Superior temporal gyrus (tissue), 1 donor: ENCODE measurements at regions not wholly inside any gene's neighbourhood (a gene's known extent, or its start where the extent isn't known, plus 50 kb on each side); places are given as distances from the start of the nearest gene placed in this dataset.
"Not testable (repeated sequence)": the region's sequence is repeated elsewhere in the genome, so short reads cannot be mapped to it uniquely, and the experiment has no call there.

Experiments
- DNase-seq: peaks from one replicate; pipeline ENCODE4 v3.0.0-alpha.2; 2016; ENCODE audit errors: extremely low spot score

DNA sequence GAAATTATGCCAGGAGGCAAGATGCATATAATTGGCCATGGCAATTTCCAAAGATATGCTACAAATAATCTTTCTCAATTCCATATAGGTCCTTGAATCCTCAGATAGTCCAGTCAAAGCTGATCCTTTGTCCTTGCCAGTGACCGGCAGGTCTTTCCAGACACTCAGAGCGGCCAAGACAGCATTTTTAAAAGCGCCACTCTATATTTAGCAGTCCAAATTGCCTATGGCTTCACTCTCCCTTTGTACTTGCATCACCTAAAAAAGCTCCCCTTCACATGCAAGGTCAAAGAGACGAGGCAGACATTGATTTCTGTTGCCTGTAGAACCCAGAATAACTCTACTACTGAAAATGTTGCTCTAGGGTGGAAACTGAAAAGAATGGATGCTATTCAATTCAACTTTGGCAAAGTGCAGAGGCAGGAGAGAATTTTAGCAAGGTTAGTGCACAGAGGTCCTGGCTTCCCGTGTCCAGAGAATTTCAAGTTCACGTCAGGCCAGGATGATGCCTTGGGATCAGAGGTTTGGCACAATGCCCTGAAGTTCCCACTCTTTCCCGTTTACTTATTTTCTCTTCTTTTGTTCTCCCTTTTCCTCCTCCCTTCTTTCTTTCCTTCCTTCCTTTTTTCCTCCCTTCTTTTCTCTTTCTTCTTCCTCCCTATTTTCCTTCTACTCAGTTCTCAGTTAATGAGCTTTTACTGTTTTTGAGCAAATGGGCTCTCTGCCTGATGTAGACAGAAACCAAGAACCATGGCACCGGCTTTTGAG lies 108.5 kb downstream of the KCNK1 start:
- DNase-seq = no peak

DNA sequence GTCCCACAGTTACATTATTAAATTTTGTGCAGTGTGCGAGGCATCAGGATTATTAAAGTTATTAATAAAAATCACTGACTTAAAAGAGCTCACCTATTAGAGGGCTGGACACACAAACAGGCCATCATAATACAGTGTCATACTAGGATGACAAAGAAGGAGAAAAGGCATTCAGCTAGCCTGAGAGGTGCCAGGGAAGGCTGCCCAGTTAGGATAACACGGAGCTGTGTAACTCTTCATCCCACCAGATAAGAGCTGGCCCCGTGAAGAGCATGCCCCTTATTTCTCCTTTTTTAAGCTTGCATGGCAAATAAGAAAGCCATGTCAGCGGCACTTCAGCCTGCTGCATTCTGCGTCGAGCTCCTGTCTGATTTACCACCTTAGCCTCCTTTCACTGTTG lies 109.5 kb downstream of the KCNK1 start:
- no peak for DNase-seq

GRCh38 chr1:233724131-233724631 lies 110.3 kb downstream of the KCNK1 start:
- DNase-seq = not testable (repeated sequence)

- no peak for DNase-seq
Observed at GRCh38 chr1:233725423-233725822, 111.5 kb downstream of the KCNK1 start.

DNA sequence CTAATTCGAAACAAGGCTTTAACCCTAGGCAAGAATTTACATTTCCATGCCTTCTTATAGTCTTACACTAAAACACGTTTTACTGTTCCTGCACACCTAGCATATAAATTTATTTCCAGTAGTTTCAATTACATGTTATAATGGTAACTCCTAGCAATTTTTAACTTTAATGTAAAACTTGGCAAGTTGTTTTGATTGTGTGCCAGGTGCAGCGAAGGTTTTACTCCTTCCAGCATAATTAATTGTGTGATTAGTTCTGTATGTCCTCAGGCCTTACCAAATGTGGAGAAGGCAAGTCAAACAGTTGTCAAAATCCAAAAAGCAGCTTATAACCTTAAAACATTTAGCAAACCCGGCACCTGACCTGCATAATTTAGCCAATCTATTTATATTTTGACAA lies 114.8 kb downstream of the KCNK1 start:
- DNase-seq = no peak

DNA sequence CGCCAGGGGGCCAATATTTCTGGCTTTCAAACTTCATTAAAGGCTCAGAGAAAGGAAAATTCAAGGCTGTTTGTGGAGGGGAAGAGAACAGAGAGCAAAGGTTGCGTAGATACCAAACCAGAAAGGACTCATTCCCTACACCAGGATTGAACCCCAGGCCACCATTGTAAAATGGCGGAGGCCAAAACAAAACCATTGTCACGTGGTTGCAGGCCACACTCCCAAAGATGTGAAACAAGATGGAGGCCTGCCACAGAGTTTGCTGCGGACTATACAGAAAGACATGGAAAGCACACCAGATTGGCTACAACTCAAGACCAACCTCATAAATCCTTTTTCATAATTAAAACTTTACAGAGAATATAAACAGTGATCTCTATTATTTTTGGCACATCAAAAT lies 116.5 kb downstream of the KCNK1 start:
- DNase-seq = no peak

GRCh38 chr1:233730809-233731208 lies 116.9 kb downstream of the KCNK1 start:
- no peak for DNase-seq

GRCh38 chr1:233732206-233732605 lies 118.3 kb downstream of the KCNK1 start:
- no peak for DNase-seq

DNA sequence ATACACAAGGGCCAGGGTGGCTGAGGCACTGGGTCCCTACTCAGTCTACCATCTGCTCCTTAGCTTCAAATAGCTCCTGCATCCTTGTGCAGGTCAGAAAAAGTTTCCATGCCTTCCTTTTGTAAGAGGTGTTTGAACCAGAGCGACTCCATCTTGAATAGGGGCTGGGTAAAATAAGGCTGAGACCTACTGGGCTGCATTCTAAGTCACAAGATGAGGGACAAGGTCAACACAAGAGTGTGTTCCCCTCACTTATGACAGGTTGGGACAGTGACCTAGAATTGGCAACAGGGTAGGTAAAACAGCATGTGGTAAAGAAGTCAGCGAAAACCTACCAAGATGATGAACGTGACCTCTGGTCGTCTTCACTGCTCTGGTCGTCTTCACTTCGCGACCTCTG lies 120.5 kb downstream of the KCNK1 start:
- DNase-seq = no peak

- DNase-seq = no peak
Observed at GRCh38 chr1:233735331-233735730, 121.4 kb downstream of the KCNK1 start.

- no peak for DNase-seq
Observed at GRCh38 chr1:233735847-233736246, 121.9 kb downstream of the KCNK1 start.

- no peak for DNase-seq
Observed at GRCh38 chr1:233737341-233737740, 123.4 kb downstream of the KCNK1 start.

DNA sequence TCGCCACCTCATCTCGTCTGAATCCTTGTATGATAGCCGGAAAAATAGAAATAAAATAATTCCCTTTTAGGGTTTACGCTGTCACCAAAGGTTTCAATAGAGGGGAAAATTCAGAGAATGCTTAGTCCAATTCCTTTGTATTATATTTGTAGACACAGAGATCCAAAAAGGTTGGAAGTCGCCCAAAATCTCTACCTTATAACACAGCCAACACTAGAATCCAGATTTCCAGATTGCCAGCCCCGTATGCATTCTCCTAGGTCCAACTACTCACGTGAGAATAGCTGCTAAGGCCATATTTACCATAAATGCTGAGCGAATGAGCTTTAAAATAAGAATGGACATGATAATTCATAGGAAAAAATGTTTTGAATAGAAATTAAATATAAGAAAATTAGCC lies 124.5 kb downstream of the KCNK1 start:
- no peak for DNase-seq

DNA sequence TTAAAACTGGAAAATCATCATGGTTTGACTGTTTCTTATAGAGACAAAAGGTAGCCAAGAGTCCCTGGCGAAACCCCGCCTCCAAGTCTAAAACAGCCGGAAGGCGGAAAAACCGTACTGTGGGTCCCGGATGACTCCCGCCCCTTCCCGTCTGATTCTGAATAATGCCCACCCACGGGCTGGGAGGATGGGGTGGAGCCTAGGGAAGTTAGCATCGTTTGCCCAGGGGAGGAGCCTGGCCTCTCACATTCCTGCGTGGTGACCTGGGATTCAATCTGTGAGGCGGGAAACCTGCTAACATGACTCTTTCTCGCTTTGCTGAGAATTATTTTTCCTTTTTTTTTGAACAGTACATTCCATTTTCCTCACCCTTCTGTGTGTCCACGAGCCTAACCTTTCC lies 124.9 kb downstream of the KCNK1 start:
- no peak for DNase-seq

DNA sequence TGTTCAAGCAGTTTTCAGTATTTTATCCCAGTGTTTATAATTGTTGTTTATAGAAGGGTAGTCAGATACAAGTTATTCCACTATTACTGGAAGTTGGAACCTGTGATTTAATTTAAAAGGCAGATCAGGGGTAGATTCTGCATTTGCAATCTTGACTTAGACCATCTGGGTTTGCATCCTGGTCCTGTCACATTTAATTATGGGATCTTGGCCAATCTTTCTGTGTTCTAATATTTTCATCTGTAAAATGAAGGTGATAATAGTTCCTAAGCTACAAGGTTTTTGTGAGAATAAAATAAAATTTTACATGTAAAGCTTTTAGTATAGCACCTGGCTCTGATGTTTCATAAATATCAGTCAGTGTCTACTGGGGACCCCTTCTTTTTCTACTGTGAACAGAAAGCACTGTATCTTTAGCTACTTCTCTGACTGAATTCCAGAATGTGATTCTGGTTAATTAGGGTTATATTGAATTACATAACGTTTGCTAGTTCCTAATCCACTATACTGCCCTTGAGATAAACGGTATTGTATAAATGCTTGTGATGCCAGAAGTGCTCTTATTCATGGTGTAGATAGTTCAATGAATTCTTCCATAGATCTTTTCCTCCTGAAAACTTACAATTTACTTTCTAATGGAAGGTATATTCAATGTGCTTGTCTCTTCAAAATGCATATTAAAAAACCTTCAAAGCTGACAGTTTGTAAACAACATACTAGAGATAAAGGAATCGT lies 131.0 kb downstream of the KCNK1 start:
- no peak for DNase-seq

DNA sequence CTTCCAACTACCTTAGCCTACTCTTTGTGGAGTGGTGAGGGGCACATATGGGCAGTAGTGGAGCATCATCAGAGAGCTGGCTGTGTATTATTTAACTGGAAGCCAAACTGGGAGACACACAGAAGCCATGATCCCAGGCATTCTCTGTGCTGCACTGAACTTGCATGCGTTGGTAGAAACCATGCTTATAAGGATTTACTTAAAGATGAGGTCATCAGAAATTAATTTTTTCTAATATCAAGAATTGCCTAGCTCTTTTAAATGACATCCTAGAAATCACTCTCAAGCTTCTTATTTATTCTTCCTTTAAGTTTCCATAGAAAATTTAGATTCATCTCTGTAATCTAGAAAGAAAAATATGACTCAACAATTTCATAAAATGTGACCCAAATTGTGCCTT lies 136.2 kb downstream of the KCNK1 start:
- no peak for DNase-seq

DNA sequence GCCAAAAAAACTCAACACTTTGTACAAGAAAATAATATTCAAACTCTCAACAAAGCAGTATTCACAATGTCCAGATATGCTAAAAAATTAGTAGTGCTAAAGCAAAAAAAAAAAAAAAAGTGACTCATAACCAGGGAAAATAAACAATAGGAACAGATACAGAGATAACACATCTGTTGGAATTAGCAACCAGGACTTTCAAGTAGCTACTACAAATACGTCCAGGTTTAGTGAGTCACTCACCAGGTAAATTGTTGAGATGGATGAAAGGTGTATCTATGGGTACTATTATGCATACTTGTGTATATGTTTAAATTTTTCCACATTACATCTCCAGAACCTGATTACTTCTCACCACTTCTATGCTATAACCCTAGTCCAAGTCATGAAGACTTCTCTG lies 144.8 kb upstream of the SLC35F3 start:
- DNase-seq = no peak

DNA sequence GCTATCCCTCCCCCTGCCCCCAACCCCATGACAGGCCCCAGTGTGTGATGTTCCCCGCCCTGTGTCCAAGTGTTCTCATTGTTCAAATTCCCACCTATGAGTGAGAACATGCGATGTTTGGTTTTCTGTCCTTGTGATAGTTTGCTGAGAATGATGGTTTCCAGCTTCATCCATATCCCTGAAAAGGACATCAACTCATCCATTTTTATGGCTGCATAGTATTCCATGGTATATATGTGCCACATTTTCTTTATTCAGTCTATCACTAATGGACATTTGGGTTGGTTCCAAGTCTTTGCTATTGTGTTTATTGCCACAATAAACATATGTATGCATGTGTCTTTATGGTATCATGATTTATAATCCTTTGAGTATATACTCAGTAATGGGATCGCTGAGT lies 140.2 kb upstream of the SLC35F3 start:
- not testable (repeated sequence) for DNase-seq

DNA sequence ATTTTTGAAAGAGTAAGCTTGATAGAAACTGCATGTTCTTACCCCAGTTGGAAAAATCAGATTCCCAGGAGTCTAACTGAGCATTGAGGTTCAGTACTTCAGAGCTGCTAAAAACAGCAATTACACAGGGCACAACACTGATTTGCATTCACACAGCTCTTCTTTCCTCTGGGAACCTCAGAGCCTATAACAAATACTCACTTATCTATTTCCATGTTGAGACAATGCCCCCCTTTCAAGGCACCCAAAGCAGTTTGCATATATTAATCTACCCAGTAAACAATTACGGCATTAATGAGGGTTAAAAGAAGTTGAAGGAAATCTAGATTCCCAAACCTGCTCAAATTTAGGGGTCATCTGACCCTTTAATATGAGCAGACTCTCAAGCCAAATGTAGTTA lies 126.9 kb upstream of the SLC35F3 start:
- DNase-seq = peak; percentile 90

- no peak for DNase-seq
Observed at GRCh38 chr1:233780049-233780448, 124.4 kb upstream of the SLC35F3 start.

DNA sequence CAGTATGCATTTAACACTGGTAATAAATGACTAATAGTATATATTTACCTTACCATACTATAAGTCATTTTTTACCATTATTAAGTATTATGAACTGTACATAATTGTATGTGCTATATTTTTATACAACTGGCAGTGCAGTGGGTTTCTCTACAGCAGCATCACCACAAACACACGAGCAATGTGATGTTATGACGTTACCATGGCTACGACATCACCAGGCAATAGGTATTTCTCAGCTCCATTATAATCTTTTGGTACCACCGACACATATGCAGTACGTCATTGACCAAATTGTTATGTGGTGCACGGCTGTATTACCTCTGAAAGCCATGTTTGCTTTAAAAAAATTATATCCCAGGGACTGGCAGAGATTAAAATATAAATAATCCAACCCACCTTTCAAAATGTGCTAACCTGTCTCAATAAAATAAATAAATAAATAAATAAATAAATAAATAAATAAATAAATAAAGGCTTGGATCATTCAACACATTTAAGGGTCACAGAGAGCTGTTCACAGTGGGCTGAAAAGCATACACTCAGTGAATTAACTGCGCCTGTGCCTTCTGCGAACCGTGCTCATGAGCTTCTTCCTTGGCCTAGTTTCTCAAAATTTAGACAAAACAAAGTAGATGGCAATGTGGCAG lies 121.4 kb upstream of the SLC35F3 start:
- DNase-seq = no peak

- no peak for DNase-seq
Observed at GRCh38 chr1:233787599-233787998, 116.9 kb upstream of the SLC35F3 start.

GRCh38 chr1:233788687-233789086 lies 115.8 kb upstream of the SLC35F3 start:
- DNase-seq = no peak
